ENCODE measurements at regions not wholly inside any gene's neighbourhood (a gene's known extent, or its start where the extent isn't known, plus 50 kb on each side); places are given as distances from the start of the nearest gene placed in this dataset.

GRCh38 chr5:145118611-145119010 lies 716.5 kb downstream of the PRELID2 start:
- ChIA-PET CTCF (no interaction called here), POLR2A (no interaction called here)
- TF ChIP-seq CTCF (IDR thresholded peaks at IDR 0.05; ENCODE audit: low read depth, low read length) = no peak

GRCh38 chr5:145118127-145118526 lies 717.0 kb downstream of the PRELID2 start:
- POLR2A ChIA-PET = no interaction called here
- CTCF ChIA-PET = no interaction called here
- no peak for DNase-seq (ENCODE audit: low read depth, low spot score)

More at GRCh38 chr5:145118611-145119010, 716.5 kb downstream of the PRELID2 start:
- no peak for DNase-seq (ENCODE audit: low read depth, low spot score)
- H3K9me3 ChIP-seq (ENCODE audit: control insufficient read depth, insufficient read depth, low read length) = no peaks in the 10 kb centered on the region
- H3K4me3 ChIP-seq (ENCODE audit: low read depth, low read length) = no peak overlapping the region
- no peaks in the 10 kb centered on the region for H3K27me3 ChIP-seq (ENCODE audit: control insufficient read depth, insufficient read depth, low read length)
- no peak overlapping the region for H3K27ac ChIP-seq (ENCODE audit: low read depth, low read length)

GRCh38 chr5:145117285-145117684 lies 717.9 kb downstream of the PRELID2 start:
- no peaks in the 10 kb centered on the region for H3K27me3 ChIP-seq (ENCODE audit: control insufficient read depth, insufficient read depth, low read length)
- H3K27ac ChIP-seq (ENCODE audit: low read depth, low read length) = no peak overlapping the region
- CTCF ChIA-PET = no interaction called here
- TF ChIP-seq CTCF (IDR thresholded peaks at IDR 0.05; ENCODE audit: low read depth, low read length) = no peak
- H3K9me3 ChIP-seq (ENCODE audit: control insufficient read depth, insufficient read depth, low read length) = no peaks in the 10 kb centered on the region
- H3K4me3 ChIP-seq (ENCODE audit: low read depth, low read length) = no peak overlapping the region
- POLR2A ChIA-PET = no interaction called here
- DNase-seq (ENCODE audit: low read depth, low spot score) = no peak

More at GRCh38 chr5:145118127-145118526, 717.0 kb downstream of the PRELID2 start:
- no peaks in the 10 kb centered on the region for H3K27me3 ChIP-seq (ENCODE audit: control insufficient read depth, insufficient read depth, low read length)
- H3K9me3 ChIP-seq (ENCODE audit: control insufficient read depth, insufficient read depth, low read length) = no peaks in the 10 kb centered on the region
- no peak overlapping the region for H3K27ac ChIP-seq (ENCODE audit: low read depth, low read length)
- TF ChIP-seq CTCF (IDR thresholded peaks at IDR 0.05; ENCODE audit: low read depth, low read length) = no peak
- H3K4me3 ChIP-seq (ENCODE audit: low read depth, low read length) = no peak overlapping the region

- H3K27me3 ChIP-seq (ENCODE audit: control insufficient read depth, insufficient read depth, low read length) = no peaks in the 10 kb centered on the region
- H3K9me3 ChIP-seq (ENCODE audit: control insufficient read depth, insufficient read depth, low read length) = no peaks in the 10 kb centered on the region
- CTCF ChIA-PET = interaction anchor here (0.6 to 1.6 kb wide), 2 partner anchors 11 to 36 kb away, joined by 3 to 4 read pairs; no protein-coding TSS in a partner anchor
- no peak for TF ChIP-seq CTCF (IDR thresholded peaks at IDR 0.05; ENCODE audit: low read depth, low read length)
- DNase-seq (ENCODE audit: low read depth, low spot score) = no peak
- H3K27ac ChIP-seq (ENCODE audit: low read depth, low read length) = no peak overlapping the region
- no peak overlapping the region for H3K4me3 ChIP-seq (ENCODE audit: low read depth, low read length)
- POLR2A ChIA-PET = no interaction called here
Observed at GRCh38 chr5:145111420-145111819, 723.7 kb downstream of the PRELID2 start.

- no peak overlapping the region for H3K4me3 ChIP-seq (ENCODE audit: low read depth, low read length)
- H3K9me3 ChIP-seq (ENCODE audit: control insufficient read depth, insufficient read depth, low read length) = no peaks in the 10 kb centered on the region
- no peaks in the 10 kb centered on the region for H3K27me3 ChIP-seq (ENCODE audit: control insufficient read depth, insufficient read depth, low read length)
- no peak for DNase-seq (ENCODE audit: low read depth, low spot score)
- CTCF ChIA-PET = interaction anchor here (0.6 to 1.6 kb wide), 2 partner anchors 12 to 37 kb away, joined by 3 to 4 read pairs; no protein-coding TSS in a partner anchor
- no peak overlapping the region for H3K27ac ChIP-seq (ENCODE audit: low read depth, low read length)
- TF ChIP-seq CTCF (IDR thresholded peaks at IDR 0.05; ENCODE audit: low read depth, low read length) = no peak
- POLR2A ChIA-PET = no interaction called here
Observed at GRCh38 chr5:145110834-145111233, 724.3 kb downstream of the PRELID2 start.

Measured in AG04450 (cell line).